Muscle of leg (tissue), 3 donors: ENCODE measurements at regions not wholly inside any gene's neighbourhood (a gene's known extent, or its start where the extent isn't known, plus 50 kb on each side); places are given as distances from the start of the nearest gene placed in this dataset.

Experiments used
- DNase-seq: peaks from one replicate; pipeline ENCODE4 v3.0.0; 2013
- H3K27ac ChIP-seq: one replicate; pipeline ENCODE4 v1.5.1; 2013; ENCODE audit warnings: mild to moderate bottlenecking, low read length, control low read depth
- H3K27me3 ChIP-seq: one replicate; pipeline ENCODE4 v1.6.1; 2013; ENCODE audit warnings: low read length; ENCODE audit not compliant: control insufficient read depth, insufficient read depth
- H3K36me3 ChIP-seq: one replicate; pipeline ENCODE4 v1.6.1; 2013; ENCODE audit warnings: low read length; ENCODE audit not compliant: control insufficient read depth, insufficient read depth
- H3K4me1 ChIP-seq: one replicate; pipeline ENCODE4 v1.6.1; 2013; ENCODE audit warnings: low read length; ENCODE audit not compliant: control insufficient read depth, insufficient read depth
- H3K4me3 ChIP-seq: one replicate; pipeline ENCODE4 v1.5.1; 2013; ENCODE audit warnings: low read length, control low read depth
- H3K9me3 ChIP-seq: replicated peaks from 2 replicates; pipeline ENCODE4 v1.6.1; 2013; ENCODE audit warnings: low read depth, low read length; ENCODE audit not compliant: control insufficient read depth
- WGBS: methylation state at CpG from one replicate; pipeline ENCODE4 v1.1.5; 2013; ENCODE audit warnings: missing lambda C conversion rate; ENCODE audit not compliant: insufficient coverage; 5-methylcytosine and 5-hydroxymethylcytosine counted together

GRCh38 chr3:81291586-81291985 lies 469.9 kb downstream of the GBE1 start:
- no CpG with 5 or more reads among the region's 1 CpG for whole genome bisulfite sequencing
- H3K4me1 ChIP-seq, result no peaks in the 10 kb centered on the region
- no peak overlapping the region for H3K4me3 ChIP-seq
- DNase-seq, result no peak
- no peaks in the 10 kb centered on the region for H3K36me3 ChIP-seq
- H3K27me3 ChIP-seq, result no peaks in the 10 kb centered on the region
- no peaks in the 10 kb centered on the region for H3K9me3 ChIP-seq
- H3K27ac ChIP-seq, result no peak overlapping the region

DNA sequence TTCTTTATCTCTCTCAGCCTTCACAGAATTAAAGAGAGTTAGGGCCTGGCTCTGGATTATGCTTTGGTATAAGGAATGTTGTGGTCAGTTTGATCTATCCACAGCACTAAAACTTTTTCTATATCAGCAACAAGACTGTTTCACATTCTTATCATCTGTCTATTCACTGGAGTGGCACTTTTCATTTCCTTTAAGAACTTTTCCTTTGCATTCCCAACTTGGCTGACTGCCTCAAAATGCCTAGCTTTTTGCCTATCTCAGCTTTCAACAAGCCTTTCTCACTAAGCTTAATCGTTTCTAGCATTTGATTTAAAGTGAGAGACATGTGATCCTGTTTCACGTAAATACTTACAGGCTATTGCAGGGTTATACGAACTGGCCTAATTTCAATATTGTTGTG lies 471.8 kb downstream of the GBE1 start:
- no peaks in the 10 kb centered on the region for H3K9me3 ChIP-seq
- 67% methylated on average over 2 of the region's 3 CpGs for WGBS
- H3K4me3 ChIP-seq, result no peak overlapping the region
- H3K27ac ChIP-seq, result no peak overlapping the region
- no peaks in the 10 kb centered on the region for H3K36me3 ChIP-seq
- no peaks in the 10 kb centered on the region for H3K4me1 ChIP-seq
- no peaks in the 10 kb centered on the region for H3K27me3 ChIP-seq
- DNase-seq, result no peak

DNA sequence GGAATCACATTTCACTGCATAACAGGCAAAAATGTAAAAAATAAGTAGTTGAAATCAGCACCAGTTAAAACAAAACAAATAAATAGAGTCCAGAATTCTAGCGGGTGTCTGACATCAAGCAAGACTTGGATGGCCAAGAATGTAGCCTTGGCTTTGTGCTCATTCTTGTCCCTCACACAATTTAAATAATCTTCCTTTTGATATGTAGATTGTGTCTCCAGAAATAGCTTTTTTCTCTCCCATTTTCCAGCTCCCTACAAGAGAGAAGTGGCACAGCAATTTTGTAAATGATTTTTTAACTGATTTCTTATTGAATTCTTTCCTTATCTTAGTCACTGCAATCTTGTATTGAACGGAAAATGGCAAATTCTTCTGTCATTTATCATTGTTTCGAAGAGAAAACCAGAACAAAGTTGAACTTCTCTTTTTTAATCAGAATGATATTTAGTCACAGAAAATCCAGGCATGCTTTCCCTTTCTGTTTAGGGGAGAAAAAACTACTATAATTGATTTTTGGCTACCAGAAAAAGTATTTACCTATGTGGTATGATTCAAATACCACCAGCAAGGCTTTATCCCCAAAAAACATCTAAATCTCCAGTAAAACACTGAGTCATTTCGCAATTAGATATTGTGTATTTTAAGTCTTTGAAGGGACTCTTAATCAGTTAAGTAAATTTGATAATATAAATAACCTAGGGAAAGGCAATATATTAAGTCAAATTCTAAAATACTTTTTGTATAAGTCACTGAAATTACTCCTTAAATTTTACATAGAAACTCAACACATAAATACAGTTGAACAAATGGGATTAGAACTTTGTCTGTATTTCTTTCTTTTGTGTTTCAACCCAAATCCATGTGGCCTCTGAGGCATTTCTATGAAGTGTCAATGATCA lies 481.7 kb downstream of the GBE1 start:
- Histone ChIP-seq H3K9me3 (no peaks in the 10 kb centered on the region), H3K27ac (no peak overlapping the region), H3K27me3 (no peaks in the 10 kb centered on the region), H3K4me1 (no peaks in the 10 kb centered on the region), H3K4me3 (no peak overlapping the region), H3K36me3 (no peaks in the 10 kb centered on the region)
- WGBS, result no CpG with 5 or more reads among the region's 4 CpGs
- DNase-seq, result no peak

DNA sequence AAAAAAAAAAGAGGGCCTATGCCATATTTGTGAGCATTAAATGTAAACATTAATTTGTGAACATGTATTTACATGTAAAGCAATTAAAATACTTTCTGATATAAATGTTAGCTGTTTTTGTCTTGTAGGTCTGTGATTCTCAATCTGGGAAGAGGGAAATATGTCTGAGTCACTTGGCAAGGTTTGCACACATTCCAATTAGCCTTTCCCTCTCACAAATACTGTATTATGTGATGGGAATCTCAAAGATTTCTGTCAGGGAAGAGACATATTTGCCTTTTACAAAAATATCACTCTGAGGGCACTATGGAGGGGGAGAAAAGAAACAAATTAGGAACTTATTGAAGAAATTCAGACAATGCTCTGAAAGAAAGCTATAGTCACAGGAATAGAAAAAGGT lies 483.6 kb downstream of the GBE1 start:
- Histone ChIP-seq H3K9me3 (no peaks in the 10 kb centered on the region), H3K27me3 (no peaks in the 10 kb centered on the region), H3K27ac (no peak overlapping the region), H3K36me3 (no peaks in the 10 kb centered on the region), H3K4me1 (no peaks in the 10 kb centered on the region), H3K4me3 (no peak overlapping the region)
- DNase-seq, result no peak

DNA sequence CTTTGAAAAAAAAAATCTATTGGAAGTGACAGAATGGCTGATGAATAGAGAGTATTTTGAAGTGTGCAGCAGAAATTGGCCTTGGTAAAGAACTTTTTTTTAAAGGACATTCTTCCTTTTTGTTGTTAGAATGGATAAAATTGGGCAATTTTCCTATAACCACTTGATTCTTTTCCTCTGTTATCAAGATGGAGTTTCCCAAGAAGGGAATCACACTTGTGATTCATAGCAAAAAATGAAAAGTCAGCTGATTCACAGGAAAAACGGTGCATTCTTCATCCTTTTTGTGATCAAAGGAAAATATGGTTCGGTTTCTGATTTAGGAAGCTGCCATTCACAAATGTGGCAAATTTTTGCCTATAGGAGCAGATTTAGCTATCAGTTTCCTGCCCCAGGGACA lies 486.8 kb downstream of the GBE1 start:
- no peak for DNase-seq
- no peaks in the 10 kb centered on the region for H3K27me3 ChIP-seq
- H3K36me3 ChIP-seq, result no peaks in the 10 kb centered on the region
- no CpG with 5 or more reads among the region's 2 CpGs for WGBS
- no peak overlapping the region for H3K27ac ChIP-seq
- no peaks in the 10 kb centered on the region for H3K4me1 ChIP-seq
- H3K4me3 ChIP-seq, result no peak overlapping the region
- no peaks in the 10 kb centered on the region for H3K9me3 ChIP-seq

DNA sequence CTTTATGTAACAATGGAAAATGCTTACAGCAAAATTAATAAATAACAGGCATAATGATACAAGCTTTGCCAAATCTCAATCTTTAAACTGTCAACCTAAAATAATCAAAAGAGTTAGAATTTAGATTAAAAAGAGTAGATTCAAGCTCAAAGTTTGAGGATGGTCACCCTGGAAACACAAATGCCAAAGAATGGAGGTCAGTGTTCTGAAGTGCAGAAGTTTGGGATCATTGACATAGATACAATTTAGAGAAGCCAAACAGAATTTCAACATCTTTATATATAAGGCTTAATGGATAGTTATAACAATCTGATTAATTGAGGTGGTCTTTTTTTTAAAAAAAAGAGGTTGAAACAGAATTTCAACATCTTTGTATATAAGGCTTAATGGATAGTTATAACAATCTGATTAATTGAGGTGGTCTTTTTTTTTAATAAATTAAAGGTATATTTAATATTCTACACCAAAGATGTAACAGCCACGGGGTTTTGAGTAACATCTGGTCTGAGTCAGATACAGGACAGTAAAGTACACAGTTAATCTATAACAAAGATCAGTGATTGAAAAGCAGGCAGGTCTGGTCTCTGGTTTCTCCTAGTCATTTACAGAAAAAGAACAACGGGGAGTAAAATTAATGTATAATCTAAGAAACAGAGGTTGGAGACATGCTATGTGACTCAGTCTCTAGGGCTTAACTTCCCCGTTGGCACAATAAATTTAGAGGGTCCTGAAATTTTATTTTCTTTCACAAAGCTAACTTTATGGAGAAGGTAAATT lies 490.7 kb downstream of the GBE1 start:
- Histone ChIP-seq H3K4me1 (no peaks in the 10 kb centered on the region), H3K36me3 (no peaks in the 10 kb centered on the region), H3K4me3 (no peak overlapping the region), H3K9me3 (no peaks in the 10 kb centered on the region), H3K27me3 (no peaks in the 10 kb centered on the region), H3K27ac (no peak overlapping the region)
- DNase-seq, result no peak
- no CpG with 5 or more reads among the region's 3 CpGs for WGBS

GRCh38 chr3:81268526-81268925 lies 492.9 kb downstream of the GBE1 start:
- WGBS, result 74% methylated on average over 2 of the region's 4 CpGs
- H3K27ac ChIP-seq, result no peak overlapping the region
- H3K4me3 ChIP-seq, result no peak overlapping the region
- no peak for DNase-seq
- no peaks in the 10 kb centered on the region for H3K4me1 ChIP-seq
- no peaks in the 10 kb centered on the region for H3K27me3 ChIP-seq
- H3K9me3 ChIP-seq, result no peaks in the 10 kb centered on the region
- no peaks in the 10 kb centered on the region for H3K36me3 ChIP-seq

GRCh38 chr3:81261996-81262395 lies 499.4 kb downstream of the GBE1 start:
- WGBS, result no CpG with 5 or more reads among the region's 1 CpG
- H3K4me3 ChIP-seq, result no peak overlapping the region
- DNase-seq, result no peak
- no peaks in the 10 kb centered on the region for H3K4me1 ChIP-seq
- H3K27me3 ChIP-seq, result no peaks in the 10 kb centered on the region
- no peaks in the 10 kb centered on the region for H3K36me3 ChIP-seq
- H3K27ac ChIP-seq, result no peak overlapping the region
- H3K9me3 ChIP-seq, result no peaks in the 10 kb centered on the region

DNA sequence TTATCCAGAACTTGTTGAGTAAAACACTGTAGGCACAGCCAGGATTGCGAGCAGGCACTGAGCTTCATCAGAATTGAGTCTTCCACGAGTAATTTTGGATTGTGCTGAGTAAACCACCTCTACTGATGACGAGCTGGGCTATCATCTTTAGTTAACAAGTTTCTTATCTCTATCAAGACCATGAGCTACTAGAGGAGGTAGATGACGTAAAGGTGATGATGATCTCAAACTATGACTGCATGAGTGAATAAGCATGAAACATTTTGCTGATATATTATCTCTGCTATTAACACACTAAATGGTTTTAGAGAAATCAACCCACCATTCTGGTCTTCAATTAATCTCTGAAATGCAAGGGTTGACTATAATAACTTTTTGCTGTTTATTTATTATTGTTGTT lies 506.0 kb downstream of the GBE1 start:
- Histone ChIP-seq H3K27ac (no peak overlapping the region), H3K36me3 (no peaks in the 10 kb centered on the region), H3K27me3 (no peaks in the 10 kb centered on the region), H3K4me3 (no peak overlapping the region), H3K4me1 (no peaks in the 10 kb centered on the region), H3K9me3 (no peaks in the 10 kb centered on the region)
- WGBS, result no CpG with 5 or more reads among the region's 4 CpGs
- no peak for DNase-seq

DNA sequence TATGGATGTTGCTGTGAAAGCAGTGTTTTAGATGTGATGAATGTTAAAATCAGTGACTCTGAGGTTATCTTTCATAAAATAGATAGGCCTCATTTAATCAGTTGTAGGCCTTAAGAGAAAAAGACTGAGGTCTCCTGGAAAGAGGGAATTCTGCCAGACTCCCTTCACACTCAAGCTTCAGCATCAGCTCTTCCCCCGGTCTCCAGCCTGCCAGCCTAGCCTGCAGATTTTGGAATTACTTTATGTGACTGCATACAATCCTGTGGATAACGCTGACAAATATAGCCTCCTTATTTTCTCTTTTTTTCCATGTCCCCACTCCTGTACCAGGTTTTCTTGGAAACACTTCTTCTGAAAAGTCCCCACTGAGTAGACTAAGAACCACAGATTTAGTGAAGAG lies 510.3 kb downstream of the GBE1 start:
- Histone ChIP-seq H3K4me3 (no peak overlapping the region), H3K27me3 (no peaks in the 10 kb centered on the region), H3K27ac (no peak overlapping the region), H3K9me3 (no peaks in the 10 kb centered on the region), H3K36me3 (no peaks in the 10 kb centered on the region), H3K4me1 (no peaks in the 10 kb centered on the region)
- 80% methylated on average over 2 of the region's 2 CpGs for WGBS
- no peak for DNase-seq
